Erythroblast (primary cell): ENCODE measurements at regions not wholly inside any gene's neighbourhood (a gene's known extent, or its start where the extent isn't known, plus 50 kb on each side); places are given as distances from the start of the nearest gene placed in this dataset.

Experiments used
- GATA1 ChIP-seq: IDR thresholded peaks from 2 replicates; pipeline ENCODE4 v1.6.1; 2011; ENCODE audit warnings: low read depth, mild to moderate bottlenecking, control low read depth, low read length, moderate library complexity
- POLR2A ChIP-seq: IDR thresholded peaks from 2 replicates; pipeline ENCODE4 v1.6.1; 2011; ENCODE audit warnings: mild to moderate bottlenecking, low read length

DNA sequence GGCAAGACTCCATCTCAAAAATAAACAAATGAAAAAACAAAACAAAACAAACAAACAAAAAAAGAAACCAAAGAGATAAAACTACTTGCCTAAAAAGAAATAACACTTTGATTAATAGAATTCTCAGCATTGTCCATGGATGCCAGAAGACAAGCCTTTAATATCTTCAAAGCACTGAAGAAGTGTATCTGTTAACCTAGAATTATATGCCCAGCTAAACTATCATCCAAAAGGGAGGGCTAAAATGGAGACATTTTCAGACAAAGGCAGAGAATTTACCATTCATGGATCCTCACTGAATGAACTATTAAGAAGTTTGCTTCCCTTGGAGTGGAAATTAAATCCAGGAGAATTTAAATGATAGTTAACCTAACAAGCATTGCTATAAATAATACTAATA is 130.1 kb upstream of the SEC14L1 start:
- no peak for TF ChIP-seq POLR2A
- no peak for TF ChIP-seq GATA1
